ENCODE measurements at regions not wholly inside any gene's neighbourhood (a gene's known extent, or its start where the extent isn't known, plus 50 kb on each side); places are given as distances from the start of the nearest gene placed in this dataset.

DNA sequence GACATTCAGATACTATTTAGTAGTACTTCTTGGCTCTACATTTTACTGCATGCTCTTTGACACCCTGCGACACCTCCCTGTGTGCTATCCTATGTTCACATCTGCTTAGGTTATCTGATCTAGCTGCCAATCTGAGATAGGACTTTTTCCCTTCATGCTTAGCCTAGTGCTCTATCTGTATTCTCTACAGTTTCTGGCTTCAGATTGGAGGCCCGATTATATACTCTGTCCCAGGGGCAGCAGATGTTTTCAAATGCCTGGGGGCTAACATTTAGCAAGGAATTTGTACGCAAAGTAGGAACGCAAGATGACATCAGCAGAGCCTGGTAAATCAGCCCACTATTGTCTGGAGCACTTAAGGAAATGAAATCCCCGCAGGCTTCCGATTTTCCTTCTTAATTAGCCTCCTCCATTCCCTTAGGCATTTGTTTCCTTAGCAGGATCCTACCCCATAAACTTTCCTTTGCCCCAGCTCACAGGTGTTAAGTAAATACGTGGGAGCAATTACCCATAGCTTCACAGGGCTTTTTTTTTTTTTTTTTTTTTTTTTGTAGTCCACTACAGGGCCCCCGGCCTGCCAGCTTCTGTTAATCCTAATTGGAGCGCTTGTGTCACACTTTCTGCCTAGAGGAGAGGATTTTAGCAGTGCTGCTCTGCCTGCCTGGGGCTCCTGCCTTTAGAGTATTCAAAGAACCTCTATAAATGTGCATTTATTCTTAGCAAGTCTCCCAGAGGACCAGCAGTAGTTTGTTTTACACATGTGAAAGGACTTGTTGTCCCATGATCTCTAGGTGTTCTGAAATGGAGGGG lies 61.1 kb upstream of the LPAR1 start:
- TF ChIP-seq, protein P1, sequence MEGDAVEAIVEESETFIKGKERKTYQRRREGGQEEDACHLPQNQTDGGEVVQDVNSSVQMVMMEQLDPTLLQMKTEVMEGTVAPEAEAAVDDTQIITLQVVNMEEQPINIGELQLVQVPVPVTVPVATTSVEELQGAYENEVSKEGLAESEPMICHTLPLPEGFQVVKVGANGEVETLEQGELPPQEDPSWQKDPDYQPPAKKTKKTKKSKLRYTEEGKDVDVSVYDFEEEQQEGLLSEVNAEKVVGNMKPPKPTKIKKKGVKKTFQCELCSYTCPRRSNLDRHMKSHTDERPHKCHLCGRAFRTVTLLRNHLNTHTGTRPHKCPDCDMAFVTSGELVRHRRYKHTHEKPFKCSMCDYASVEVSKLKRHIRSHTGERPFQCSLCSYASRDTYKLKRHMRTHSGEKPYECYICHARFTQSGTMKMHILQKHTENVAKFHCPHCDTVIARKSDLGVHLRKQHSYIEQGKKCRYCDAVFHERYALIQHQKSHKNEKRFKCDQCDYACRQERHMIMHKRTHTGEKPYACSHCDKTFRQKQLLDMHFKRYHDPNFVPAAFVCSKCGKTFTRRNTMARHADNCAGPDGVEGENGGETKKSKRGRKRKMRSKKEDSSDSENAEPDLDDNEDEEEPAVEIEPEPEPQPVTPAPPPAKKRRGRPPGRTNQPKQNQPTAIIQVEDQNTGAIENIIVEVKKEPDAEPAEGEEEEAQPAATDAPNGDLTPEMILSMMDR (IDR thresholded peaks at IDR 0.05): no peak
- no peak for TF ChIP-seq POLR2A (IDR thresholded peaks at IDR 0.05)
- TF ChIP-seq EP300 (IDR thresholded peaks at IDR 0.05): no peak
